Psoas muscle (tissue), 7 donors: ENCODE measurements at regions not wholly inside any gene's neighbourhood (a gene's known extent, or its start where the extent isn't known, plus 50 kb on each side); places are given as distances from the start of the nearest gene placed in this dataset.

Experiments used
- ATAC-seq, 4 donors: fragments of 200-7000 bp; cut with Tn5 transposase; one replicate each; pipeline ENCODE4 v1.9.1; 2020; ENCODE audit warnings: moderate library complexity in 3 of 4, mild to moderate bottlenecking in 2 of 4
- DNase-seq, 2 donors: peaks; one replicate each; pipeline ENCODE4 v3.0.0-alpha.2; 2020
- H3K27ac ChIP-seq: fragments of 200-600 bp; one replicate; pipeline ENCODE4 v1.8.0; 2022
- H3K27me3 ChIP-seq, 3 donors: fragments of 200-600 bp in 1 of 3; one replicate each; pipeline versions ENCODE4 v1.6.1 to v1.8.0; 2013 to 2022; ENCODE audit warnings: low read length in 2 of 3, mild to moderate bottlenecking in 2 of 3, moderate library complexity in 1 of 3; ENCODE audit not compliant: insufficient read depth in 3 of 3
- H3K36me3 ChIP-seq, 2 donors: fragments of 200-600 bp in 1 of 2; one replicate each; pipeline versions ENCODE4 v1.6.1 to v1.8.0; 2013 to 2022; ENCODE audit warnings: low read depth in 1 of 2, mild to moderate bottlenecking in 1 of 2, moderate library complexity in 1 of 2; ENCODE audit not compliant: insufficient read depth in 1 of 2
- H3K4me1 ChIP-seq: fragments of 200-600 bp; one replicate; pipeline ENCODE4 v1.8.0; 2022
- H3K4me3 ChIP-seq: fragments of 200-600 bp; one replicate; pipeline ENCODE4 v1.8.0; 2022; ENCODE audit warnings: mild to moderate bottlenecking
- H3K9me3 ChIP-seq: fragments of 200-600 bp; one replicate; pipeline ENCODE4 v1.8.0; 2022
- CTCF ChIP-seq: fragments of 200-600 bp; IDR thresholded peaks from one replicate; pipeline ENCODE4 v1.8.0; 2022; ENCODE audit warnings: antibody characterized with exemption
- WGBS, 3 donors: extraction: QIAGEN DNeasy Blood & Tissue Kit; methylation state at CpG; one replicate each; pipeline versions ENCODE4 v1.1.6 to v1.1.7; 2013; 5-methylcytosine and 5-hydroxymethylcytosine counted together
- intact Hi-C, 2 donors: fragments of 100-400 bp; cut with DNase I; formaldehyde crosslinking; loops; one replicate each; pipeline versions ENCODE4 v1.11.0 to v1.14.2; 2022
- donor health status: healthy with polysubstance abuse.
- donor health status: DM: no; HTN: no; CAD: no; lungs with moderate emphysema.
- donor health status: Bipolar disorder and iron deficiency.
- donor health status: healthy.
- donor health status: DM: yes; HTN: yes; CAD: no.
- donor health status: DM: no; HTN: no; CAD: no.
- donor health status: DM: yes; HTN: yes; CAD: no.

- Histone ChIP-seq H3K36me3 (no peaks in the 10 kb centered on the region), H3K9me3 (no peaks in the 10 kb centered on the region), H3K27ac (no peak overlapping the region), H3K4me1 (no peaks in the 10 kb centered on the region), H3K27me3 (peaks cover 0 to 57% (median 12%) of the 10 kb centered on the region in 3 donors), H3K4me3 (no peak overlapping the region)
- intact Hi-C loops, result no loop called here
- DNase-seq (no peak), ATAC-seq (no peak)
- no peak for TF ChIP-seq CTCF
- WGBS, 3 donors, result 37 to 47% (median 43%) methylated on average over 7 of the region's 7 CpGs
Observed at GRCh38 chr22:27298332-27298731, 503.2 kb downstream of the MN1 start.

- H3K9me3 ChIP-seq, result no peaks in the 10 kb centered on the region
- H3K27me3 ChIP-seq, result peaks cover 0 to 57% (median 12%) of the 10 kb centered on the region in 3 donors
- no peaks in the 10 kb centered on the region for H3K36me3 ChIP-seq
- no peak overlapping the region for H3K27ac ChIP-seq
- 38 to 48% (median 39%) methylated on average over 4 of the region's 4 CpGs for WGBS, 3 donors
- ATAC-seq (no peak), DNase-seq (no peak)
- no peaks in the 10 kb centered on the region for H3K4me1 ChIP-seq
- TF ChIP-seq CTCF, result no peak
- H3K4me3 ChIP-seq, result no peak overlapping the region
- intact Hi-C loops, result no loop called here
Observed at GRCh38 chr22:27298742-27299141, 502.8 kb downstream of the MN1 start.

- no peak for TF ChIP-seq CTCF
- Histone ChIP-seq H3K4me3 (no peak overlapping the region), H3K36me3 (no peaks in the 10 kb centered on the region), H3K27me3 (peaks cover 0 to 57% (median 12%) of the 10 kb centered on the region in 3 donors), H3K4me1 (no peaks in the 10 kb centered on the region), H3K27ac (no peak overlapping the region), H3K9me3 (no peaks in the 10 kb centered on the region)
- intact Hi-C loops, result no loop called here
- ATAC-seq (no peak), DNase-seq (no peak)
- WGBS, 3 donors, result 24 to 30% (median 27%) methylated on average over 30 to 33 of the region's 33 CpGs
Observed at GRCh38 chr22:27299181-27300085, 502.1 kb downstream of the MN1 start.

- H3K27me3 ChIP-seq, result peaks cover 0 to 45% (median 12%) of the 10 kb centered on the region in 3 donors
- intact Hi-C loops, result no loop called here
Observed at GRCh38 chr22:27300536-27301285, 500.8 kb downstream of the MN1 start.

More at GRCh38 chr22:27300536-27301285, 500.8 kb downstream of the MN1 start:
- no peak for DNase-seq
- ATAC-seq, result no peak
- no peaks in the 10 kb centered on the region for H3K4me1 ChIP-seq
- no peak overlapping the region for H3K4me3 ChIP-seq
- WGBS, 3 donors, result 87% methylated on average over 16 of the region's 16 CpGs
- no peaks in the 10 kb centered on the region for H3K36me3 ChIP-seq
- no peak overlapping the region for H3K27ac ChIP-seq
- TF ChIP-seq CTCF, result no peak
- no peaks in the 10 kb centered on the region for H3K9me3 ChIP-seq
